D721Med (cell line): ENCODE measurements at regions not wholly inside any gene's neighbourhood (a gene's known extent, or its start where the extent isn't known, plus 50 kb on each side); places are given as distances from the start of the nearest gene placed in this dataset.

ENCODE experiments used
- DNase-seq: peaks from one replicate; pipeline ENCODE4 v3.0.0; 2011; ENCODE audit warnings: low spot score; ENCODE audit not compliant: insufficient read length
- FAIRE-seq: peaks from 2 replicates; lab custom pipeline; 2011; peaks lifted over from hg19 to GRCh38; lab: Jason Lieb, UNC
- CTCF ChIP-seq: IDR thresholded peaks from 2 replicates; pipeline ENCODE4 v1.5.1; 2012; ENCODE audit warnings: mild to moderate bottlenecking, control low read depth; ENCODE audit not compliant: insufficient read depth; ENCODE audit errors: missing control alignments

GRCh38 chr5:143931476-143931875, 119.5 kb downstream of the HMHB1 start:
- no peak for FAIRE-seq
- DNase-seq, result no peak
- no peak for TF ChIP-seq CTCF

- no peak for FAIRE-seq
- DNase-seq, result no peak
Measured at GRCh38 chr5:143931986-143932385, 120.0 kb downstream of the HMHB1 start.

GRCh38 chr5:143932584-143932983, 120.6 kb downstream of the HMHB1 start:
- DNase-seq (no peak), FAIRE-seq (no peak)
- TF ChIP-seq CTCF, result no peak

More at GRCh38 chr5:143931986-143932385, 120.0 kb downstream of the HMHB1 start:
- no peak for TF ChIP-seq CTCF

- FAIRE-seq, result no peak
- TF ChIP-seq CTCF, result no peak
- DNase-seq, result no peak
Measured at GRCh38 chr5:143933451-143933850, 121.5 kb downstream of the HMHB1 start.

- TF ChIP-seq CTCF, result no peak
- FAIRE-seq, result no peak
- no peak for DNase-seq
Measured at GRCh38 chr5:143934821-143935220, 122.9 kb downstream of the HMHB1 start.

GRCh38 chr5:143938230-143938629, 126.3 kb downstream of the HMHB1 start:
- no peak for TF ChIP-seq CTCF
- FAIRE-seq (no peak), DNase-seq (no peak)

GRCh38 chr5:143946837-143947236, 134.9 kb downstream of the HMHB1 start:
- no peak for TF ChIP-seq CTCF
- FAIRE-seq (no peak), DNase-seq (no peak)
